HEK293T (cell line): ENCODE measurements at regions not wholly inside any gene's neighbourhood (a gene's known extent, or its start where the extent isn't known, plus 50 kb on each side); places are given as distances from the start of the nearest gene placed in this dataset.

Experiments
- ARNT ChIP-seq: fragments of 450-650 bp; IDR thresholded peaks from 2 replicates; pipeline ENCODE4 v1.6.1; 2017; ENCODE audit warnings: mild to moderate bottlenecking
- BHLHE40 ChIP-seq: fragments of 450-650 bp; IDR thresholded peaks from 2 replicates; pipeline ENCODE4 v1.6.1; 2016; ENCODE audit warnings: mild to moderate bottlenecking, moderate library complexity, borderline replicate concordance
- CTBP1 ChIP-seq: fragments of 450-650 bp; IDR thresholded peaks from 2 replicates; pipeline ENCODE4 v1.6.1; 2016; ENCODE audit warnings: borderline replicate concordance
- FOXK2 ChIP-seq: fragments of 450-650 bp; IDR thresholded peaks from 2 replicates; pipeline ENCODE4 v1.6.1; 2016; ENCODE audit warnings: mild to moderate bottlenecking
- FOXM1 ChIP-seq: fragments of 450-650 bp; IDR thresholded peaks from 2 replicates; pipeline ENCODE4 v1.6.1; 2017; ENCODE audit warnings: mild to moderate bottlenecking, borderline replicate concordance
- HDGF ChIP-seq: fragments of 450-650 bp; IDR thresholded peaks from 2 replicates; pipeline ENCODE4 v1.6.1; 2017; ENCODE audit warnings: antibody characterized with exemption, borderline replicate concordance
- L3MBTL2 ChIP-seq: fragments of 450-650 bp; conservative IDR thresholded peaks from 2 replicates; pipeline ENCODE4 v1.6.1; 2016; ENCODE audit warnings: mild to moderate bottlenecking
- SP1 ChIP-seq: fragments of 450-650 bp; IDR thresholded peaks from 2 replicates; pipeline ENCODE4 v1.6.1; 2017
- SUZ12 ChIP-seq: fragments of 450-650 bp; IDR thresholded peaks from 2 replicates; pipeline ENCODE4 v1.6.1; 2016; ENCODE audit warnings: mild to moderate bottlenecking
- TARDBP ChIP-seq: fragments of 450-650 bp; IDR thresholded peaks from 2 replicates; pipeline ENCODE4 v1.6.1; 2016

GRCh38 chr2:35522450-35522849 lies 833.1 kb upstream of the CRIM1 start:
- TF ChIP-seq FOXM1 (no peak), SP1 (no peak), SUZ12 (no peak), BHLHE40 (no peak), HDGF (no peak), ARNT (no peak), CTBP1 (no peak), TARDBP (no peak), L3MBTL2 (no peak), FOXK2 (no peak)
